NOMO-1 (cell line): ENCODE measurements at regions not wholly inside any gene's neighbourhood (a gene's known extent, or its start where the extent isn't known, plus 50 kb on each side); places are given as distances from the start of the nearest gene placed in this dataset.
"Not testable (repeated sequence)": the region's sequence is repeated elsewhere in the genome, so short reads cannot be mapped to it uniquely, and the experiment has no call there.

Experiments used
- DNase-seq, 2 experiments: peaks; one replicate each; lab custom pipeline; 2025; ENCODE audit not compliant: unreplicated experiment in 2 of 2; lab: John Stamatoyannopoulos, UW

DNA sequence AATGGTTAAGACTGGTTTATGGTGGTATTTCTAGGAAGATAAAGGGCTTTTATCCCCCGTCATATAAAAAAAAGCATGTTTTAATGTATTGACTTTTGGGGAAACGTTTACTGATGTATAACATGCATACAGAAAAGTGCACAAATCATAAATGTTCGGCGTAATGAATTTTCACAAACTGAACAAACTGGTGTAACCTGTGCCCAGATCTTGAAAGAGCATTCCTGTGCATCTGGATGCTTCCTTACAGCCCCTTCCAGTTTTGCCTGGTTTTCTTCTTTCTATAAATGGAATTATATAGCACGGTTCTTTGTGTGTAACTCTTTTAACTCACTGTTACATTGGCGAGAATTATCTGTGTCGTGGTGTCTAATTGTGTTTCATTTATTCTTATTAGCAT is 693.8 kb upstream of the TBX3 start:
- DNase-seq, result no peak

DNA sequence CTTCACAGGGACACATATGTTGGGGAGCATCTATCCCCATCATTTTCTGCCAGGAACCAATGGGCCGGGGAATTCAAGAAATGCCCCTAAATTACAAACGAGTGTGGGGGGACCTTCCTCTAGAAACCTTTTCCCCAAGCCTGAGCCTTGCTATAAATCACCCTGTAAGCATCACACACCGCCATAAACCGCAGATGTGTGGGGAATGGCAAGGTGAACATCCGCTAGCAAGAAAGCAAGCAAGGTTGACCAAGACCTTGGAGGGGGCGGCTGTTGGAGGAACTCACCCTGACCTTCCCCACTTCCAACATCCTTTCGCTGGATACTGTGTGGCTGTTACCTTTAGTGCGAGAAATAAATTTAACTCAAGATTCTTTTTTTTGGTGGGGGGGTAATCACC is 693.3 kb upstream of the TBX3 start:
- DNase-seq, result no peak

DNA sequence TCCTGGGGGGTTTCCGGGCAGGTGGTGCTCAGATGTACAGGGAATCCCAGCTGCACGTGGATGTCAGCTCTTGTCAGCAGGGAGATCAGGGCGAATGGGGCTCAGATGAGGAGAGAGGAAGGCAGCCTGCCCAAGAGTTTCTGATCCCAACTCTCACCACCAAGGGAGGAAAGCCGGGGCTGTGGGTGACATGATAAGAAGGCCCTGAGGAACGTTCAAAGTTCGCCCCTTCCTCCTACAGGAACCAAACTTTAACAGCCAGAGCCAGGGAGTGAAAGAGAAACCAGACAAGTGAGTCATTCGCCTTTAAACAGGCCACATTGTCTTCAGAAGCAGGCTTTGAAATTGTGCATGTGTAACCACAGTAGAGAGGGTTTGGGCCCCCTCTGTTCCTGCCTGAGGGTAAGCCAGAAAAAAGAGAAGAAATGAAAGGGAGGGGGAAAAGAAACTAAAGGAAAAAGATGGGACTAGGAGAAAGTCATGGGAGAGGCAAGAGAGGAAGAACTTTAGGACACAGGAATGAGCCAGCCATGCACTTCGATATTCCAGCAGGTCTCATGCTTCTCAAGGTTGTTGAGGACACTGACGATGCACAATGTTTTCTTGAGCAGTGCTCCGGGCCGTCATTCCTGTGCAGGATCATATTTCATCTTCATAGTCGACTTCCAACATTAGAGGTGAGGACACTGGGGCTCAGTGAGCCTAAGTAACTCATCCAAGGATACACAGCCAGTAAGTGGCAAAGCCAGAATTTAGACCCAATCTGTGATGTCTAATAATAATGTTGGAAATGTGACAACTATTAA is 691.4 kb upstream of the TBX3 start:
- peak; percentile 33 to 46 for DNase-seq

DNA sequence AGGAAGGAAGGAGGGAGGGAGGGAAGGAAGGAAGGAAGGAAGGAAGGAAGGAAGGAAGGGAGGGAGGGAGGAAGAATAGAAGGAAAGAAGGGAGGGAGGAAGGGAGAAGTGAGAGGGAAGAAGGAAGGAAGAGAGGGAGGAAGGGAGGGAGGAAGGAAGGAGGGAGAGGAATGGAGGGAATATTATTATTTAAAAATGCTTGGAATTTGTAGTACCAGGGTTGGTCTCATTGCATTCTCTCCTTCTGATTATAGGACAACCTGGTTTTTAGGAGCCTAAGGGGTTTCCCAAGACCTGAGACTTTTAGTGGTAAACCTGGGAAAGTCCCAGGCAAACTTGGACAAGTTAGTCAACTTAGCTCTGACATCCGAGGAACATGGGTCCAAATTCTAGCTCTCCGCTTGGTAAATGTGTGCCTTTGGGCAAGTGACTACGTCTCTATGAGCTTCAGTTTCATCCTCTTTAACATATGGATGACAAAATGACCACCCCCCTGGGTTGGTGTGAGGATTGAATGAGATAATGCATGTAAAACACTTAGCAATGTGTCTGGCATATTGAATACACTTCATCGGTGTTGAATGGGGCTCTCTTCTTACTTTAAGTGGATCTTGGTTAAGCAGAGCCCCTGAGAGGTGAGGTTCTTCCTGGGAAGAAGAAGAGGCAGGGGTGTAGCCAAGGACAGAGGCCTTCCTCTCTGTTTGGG is 690.7 kb upstream of the TBX3 start:
- DNase-seq, result no peak

DNA sequence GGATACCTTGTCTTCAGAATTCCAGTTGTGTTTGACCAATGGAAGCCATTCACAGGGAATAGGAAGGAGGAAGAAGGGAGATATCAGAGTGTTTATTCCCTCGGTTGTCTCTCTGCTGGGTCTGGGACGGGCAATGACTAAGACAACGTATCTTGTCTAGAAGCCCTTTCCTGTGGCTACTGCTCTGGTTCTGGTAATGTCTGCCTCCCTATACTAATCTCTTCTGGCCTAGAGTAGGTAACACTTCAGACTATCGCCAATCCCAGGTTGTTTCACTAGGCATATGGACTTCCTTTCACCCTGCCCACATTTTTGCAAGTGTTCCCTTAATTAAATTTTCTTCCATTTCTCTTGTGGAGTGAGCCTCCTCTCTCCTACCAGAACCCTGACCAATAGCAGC is 687.7 kb upstream of the TBX3 start:
- DNase-seq, result no peak

DNA sequence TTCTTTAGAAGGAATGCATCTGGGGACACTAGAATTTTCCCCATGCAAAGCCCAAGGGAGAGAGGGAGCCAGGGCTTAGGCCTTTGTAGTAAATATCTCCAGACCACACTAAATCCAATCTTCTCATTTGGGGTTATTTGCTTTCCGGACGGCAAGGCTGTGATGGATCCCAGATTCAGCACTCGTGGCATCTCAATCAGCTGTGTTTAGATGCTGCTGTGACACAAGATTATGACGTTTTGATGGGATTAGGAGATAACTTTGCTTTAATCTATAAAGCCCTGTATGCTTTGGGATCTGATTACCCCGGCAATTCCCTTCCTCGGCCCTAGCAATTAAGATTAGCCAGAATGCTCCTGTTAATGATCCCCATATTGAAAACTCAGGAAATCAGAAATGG is 686.7 kb upstream of the TBX3 start:
- no peak for DNase-seq

DNA sequence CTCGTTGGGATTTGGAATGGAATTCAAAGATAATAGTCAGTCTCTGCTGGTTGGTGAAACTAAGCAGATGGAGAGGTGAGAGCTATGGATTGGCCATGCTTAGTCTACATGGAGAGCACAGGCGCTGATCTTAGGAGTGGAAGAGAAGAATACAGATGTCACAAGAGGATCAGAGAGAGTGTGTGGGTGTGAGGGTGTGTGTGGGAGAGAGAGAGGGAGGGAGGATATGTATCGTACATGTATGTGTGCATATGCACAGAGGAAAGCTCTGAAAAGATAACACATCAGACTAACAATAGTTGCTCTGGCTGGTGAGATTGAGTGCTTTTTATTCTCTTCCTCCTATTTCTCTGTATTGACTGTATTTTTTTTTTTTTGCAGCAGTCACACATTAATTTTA is 686.2 kb upstream of the TBX3 start:
- DNase-seq, result no peak

DNA sequence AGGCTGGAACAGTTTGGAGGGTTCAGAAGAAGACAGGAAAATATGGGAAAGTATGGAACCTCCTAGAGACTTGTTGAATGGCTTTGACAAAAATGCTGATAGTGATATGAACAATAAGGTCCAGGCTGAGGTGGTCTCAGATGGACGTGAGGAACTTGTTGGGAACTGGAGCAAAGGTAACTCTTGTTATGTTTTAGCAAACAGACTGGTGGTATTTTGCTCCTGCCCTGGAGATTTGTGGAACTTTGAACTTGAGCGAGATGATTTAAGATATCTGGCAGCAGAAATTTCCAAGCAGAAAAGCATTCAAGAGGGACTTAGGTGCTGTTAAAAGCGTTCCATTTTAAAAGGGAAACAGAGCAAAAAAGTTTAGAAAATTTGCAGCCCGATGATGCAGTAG is 682.3 kb upstream of the TBX3 start:
- DNase-seq, result not testable (repeated sequence)

DNA sequence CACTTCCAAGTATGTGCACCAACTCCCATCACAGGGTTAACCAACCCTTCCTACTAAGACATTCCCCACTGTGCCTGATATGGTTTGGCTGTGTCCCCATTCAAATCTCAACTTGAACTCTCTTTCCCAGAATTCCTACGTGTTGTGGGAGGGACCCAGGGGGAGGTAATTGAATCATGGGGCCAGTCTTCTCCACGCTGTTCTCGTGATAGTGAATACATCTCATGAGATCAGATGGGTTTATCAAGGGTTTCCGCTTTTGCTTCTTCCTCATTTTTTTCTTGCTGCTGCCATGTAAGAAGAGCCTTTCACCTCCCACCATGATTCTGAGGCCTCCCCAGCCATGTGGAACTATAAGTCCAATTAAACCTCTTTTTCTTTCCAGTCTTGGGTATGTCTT is 681.8 kb upstream of the TBX3 start:
- not testable (repeated sequence) for DNase-seq

DNA sequence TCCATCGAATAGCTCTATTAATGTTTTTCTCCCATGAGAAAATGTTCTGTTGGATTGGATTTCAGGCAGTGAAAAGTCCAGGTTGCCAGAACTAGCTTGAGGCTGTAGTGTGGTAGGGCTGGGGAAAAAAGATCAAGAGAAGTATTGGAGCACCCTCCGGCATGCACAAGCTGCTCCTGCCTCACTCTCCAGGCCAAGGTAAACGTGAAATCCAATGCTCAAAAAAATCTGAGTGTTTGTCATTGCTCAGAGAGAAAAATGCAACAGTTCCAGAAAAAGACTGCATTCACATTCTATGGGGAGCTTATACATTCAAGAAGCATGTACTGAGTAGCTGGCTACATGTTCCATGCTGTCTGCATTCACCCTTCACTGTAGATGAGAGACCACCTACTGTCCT is 680.9 kb upstream of the TBX3 start:
- DNase-seq, result no peak

DNA sequence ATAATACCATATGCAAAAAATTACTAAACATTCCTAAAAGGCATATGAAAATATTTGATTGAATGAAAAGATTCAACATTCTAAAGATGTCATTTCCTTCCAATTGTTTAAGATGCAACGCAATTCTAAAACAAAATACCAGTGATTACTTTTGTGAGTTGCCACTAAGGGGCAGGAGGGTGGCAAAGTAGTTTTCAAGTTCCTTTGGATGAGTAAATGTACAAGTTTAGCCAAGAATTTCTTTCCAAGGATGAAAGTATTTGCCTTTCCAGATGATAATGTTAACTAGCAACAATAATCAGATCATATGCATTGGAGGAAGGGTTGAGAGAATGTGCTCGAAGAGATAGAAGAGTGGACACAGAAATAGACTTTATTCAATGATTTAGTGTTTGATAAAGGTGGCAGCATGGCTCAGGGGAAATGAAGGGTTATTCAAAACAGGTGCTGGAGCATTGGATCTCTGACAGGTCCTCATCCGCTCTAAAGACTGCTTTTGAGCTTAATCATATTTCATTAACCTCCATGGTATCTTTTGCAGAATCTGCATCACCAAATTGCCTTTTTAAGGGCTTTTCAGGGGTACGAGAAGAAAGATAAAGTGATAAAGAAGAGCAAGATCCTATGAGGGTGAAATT is 678.5 kb upstream of the TBX3 start:
- no peak for DNase-seq

DNA sequence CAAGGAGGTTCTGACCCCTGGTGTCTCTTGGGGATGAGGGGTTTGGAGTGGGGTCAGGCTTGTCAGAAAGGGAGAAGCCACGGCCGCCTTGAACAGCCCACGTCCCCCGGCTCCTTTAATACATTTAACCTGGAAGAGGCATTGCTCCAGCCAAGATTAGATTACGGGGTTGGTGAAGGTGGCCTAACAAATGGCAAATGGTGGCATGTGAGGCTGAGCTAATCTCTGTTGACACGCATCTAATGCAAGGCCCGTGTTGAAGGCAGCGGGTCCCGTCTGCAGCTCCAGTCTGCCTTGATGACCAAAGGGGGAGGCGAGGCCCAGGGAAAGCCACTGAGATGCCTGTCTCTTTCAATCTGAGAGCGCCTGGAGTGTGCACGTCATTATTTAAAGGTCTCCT is 673.7 kb upstream of the TBX3 start:
- no peak for DNase-seq

DNA sequence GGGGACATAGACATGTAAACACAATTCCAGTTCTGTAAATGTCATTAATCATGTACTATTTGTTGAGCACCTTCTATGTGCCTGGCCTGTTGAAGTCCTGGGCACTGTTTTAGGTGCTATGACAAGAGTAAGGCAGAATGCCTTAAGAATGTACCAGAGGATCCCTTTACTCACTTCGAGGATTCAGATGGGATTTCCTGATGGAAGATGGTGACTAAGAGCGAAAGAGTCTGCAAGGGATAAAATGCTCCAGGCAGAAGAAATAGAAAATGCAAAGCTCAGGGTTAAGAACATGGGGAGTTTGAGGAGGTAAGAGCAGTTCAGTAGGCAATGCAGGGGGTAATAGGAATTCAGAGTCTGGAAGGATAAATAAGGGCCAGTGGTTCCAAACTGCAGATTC is 671.3 kb upstream of the TBX3 start:
- no peak for DNase-seq

DNA sequence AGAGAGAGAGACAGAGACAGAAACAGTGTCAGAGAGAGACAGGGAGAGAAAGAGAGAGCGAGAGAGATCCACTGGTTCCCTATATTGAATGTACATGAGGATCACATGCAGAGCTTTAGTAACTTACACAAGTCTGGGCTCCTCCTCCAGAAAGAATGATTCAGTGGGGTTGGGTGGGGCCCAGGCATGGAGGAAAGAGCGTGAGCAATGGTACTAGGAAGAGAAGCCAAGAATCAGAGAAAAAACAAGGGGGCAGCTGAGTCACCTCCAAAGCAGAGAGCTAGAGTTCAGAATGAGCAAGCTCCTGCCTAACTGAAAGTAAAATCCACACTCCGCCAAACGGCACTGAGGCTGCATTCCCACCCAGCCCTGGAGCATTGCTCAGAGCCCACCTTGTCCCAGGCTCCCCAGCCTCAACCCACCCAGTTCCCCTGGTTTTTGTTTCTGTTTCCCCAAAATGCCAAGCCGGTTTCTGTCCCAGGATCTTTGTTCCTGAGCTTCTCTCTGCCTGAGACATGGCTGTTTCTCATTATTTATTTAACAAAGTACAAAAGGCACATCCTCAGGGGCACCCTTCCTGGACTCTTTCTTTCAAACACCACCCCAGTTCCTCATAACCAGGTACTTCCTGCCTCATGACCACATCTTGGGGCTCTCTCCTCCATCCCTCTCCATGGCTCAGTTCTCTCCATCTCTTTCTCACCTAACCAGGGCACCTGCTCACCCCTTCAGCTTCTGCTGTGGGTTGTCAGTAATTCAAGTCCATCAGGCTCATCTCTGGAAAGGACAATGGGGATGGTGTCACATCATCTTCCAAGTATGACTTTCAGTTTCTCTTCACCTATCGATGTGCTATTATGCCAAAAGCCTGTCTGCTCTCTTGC is 670.3 kb upstream of the TBX3 start:
- DNase-seq, result peak; percentile 74 to 87

DNA sequence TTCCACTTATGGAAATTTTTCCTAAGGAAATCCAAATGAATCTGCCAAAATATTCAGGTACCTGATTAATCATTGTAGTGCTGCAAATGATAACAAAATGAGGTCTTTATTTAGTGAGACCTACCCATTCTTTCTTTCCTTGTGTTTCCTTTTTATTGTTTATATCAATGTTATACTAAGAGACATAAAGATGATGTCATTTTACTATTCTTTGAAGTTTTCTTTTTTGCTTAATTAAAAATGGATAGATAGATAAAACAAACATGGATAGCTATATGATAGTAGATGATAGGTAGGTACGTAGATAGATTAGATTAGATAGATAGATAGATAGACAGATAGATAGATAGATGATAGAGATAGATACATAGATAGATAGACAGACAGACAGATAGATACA is 669.5 kb upstream of the TBX3 start:
- no peak for DNase-seq

DNA sequence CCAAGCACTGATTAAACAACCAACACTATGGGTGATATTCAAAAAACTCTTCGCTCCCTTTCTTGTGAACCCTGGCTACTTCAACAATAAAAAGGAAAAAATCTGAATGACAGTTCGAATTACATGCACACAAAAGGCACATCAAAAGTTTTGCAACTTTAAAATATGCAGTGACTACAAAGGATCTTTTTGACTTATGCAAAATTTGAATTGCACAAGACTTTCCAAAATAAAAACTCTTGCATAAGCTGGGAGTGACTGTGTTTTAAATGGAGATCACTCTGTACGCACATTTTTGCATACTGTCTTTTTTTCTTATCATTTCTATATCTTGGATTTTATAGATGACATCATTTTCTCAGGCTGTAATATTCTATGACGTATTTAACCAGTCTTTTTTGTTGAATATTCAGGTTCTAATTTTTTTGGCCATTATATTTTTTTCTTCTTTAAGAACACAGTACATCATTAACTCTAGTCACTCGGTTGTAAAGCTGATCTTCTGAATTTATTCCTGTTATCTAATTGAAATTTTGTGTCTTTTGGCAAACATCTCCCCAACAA is 667.6 kb upstream of the TBX3 start:
- peak; percentile 27 to 73 for DNase-seq

DNA sequence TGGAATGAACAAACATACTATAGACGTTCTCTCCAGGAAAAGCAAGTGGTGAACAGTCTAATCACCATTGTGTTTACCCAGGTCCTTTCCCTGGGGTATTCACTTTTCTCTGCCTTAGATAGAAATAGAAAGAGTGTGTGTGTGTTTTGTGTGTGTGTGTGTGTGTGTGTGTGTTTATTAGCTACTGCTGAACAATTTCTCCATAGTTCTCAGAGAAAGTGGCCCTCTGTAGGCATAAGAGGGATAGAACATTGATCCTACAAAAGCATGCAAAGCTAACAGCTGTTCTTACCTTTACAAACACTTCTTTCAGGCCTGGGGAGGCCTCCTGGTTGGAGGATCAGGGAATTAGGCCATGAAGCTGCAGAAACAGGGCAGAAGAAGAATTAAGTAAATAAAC is 665.7 kb upstream of the TBX3 start:
- no peak for DNase-seq

DNA sequence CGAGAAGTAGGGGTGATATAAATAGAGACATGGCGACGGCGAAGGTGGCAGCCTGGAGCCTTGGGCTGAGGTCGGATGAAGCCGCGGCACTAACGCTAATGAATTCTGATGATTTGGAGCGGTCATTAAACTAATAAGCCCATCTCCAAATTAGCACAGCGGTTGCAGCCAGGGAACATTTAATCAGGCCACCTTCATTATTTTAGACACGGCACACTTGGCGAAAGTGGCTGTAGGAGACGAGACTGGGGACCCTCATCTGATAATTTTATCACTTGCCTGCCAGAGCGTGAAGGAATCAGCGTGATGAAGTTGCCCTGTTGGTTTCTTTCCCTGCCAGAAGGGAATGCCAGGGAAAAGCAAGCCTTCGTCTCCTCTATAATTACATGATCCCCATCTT is 664.3 kb upstream of the TBX3 start:
- DNase-seq, result no peak

DNA sequence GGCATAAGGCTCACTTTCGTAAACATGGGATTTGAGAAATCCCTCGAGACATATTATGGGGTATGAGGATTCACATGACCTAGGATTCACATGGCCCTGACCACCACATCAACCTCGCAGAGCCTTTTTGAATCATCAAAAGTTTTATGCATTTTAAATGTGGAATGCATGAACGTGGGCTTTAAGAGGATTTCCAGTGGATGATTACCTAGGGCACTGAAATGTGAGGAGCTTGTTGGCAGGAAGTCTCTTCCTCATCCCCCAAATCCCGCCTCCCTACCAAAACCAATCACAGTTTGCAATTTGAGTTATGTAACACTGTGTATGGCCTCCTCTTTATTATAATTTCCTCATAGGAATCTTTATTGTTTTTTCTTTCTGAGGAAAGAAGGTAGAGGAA is 659.6 kb upstream of the TBX3 start:
- DNase-seq, result no peak

DNA sequence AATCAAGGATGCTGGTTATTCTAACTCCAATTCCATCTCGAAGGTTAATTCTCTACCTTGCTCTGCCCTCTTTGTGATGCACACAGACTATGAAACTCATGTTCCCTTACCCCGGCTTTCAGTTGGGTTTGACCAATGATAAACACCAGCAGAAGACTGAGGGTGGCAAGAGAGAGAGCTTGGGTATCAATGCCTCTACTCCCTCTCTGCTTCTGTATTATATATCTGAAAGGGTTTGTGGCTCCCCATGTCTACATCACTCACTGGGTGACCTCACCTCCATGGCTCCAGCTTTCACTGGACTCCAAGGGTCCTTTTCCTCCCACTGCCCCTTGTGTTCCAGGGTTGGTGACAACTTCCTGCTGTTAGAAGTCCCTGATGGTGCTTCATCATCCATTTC is 659.0 kb upstream of the TBX3 start:
- no peak for DNase-seq

DNA sequence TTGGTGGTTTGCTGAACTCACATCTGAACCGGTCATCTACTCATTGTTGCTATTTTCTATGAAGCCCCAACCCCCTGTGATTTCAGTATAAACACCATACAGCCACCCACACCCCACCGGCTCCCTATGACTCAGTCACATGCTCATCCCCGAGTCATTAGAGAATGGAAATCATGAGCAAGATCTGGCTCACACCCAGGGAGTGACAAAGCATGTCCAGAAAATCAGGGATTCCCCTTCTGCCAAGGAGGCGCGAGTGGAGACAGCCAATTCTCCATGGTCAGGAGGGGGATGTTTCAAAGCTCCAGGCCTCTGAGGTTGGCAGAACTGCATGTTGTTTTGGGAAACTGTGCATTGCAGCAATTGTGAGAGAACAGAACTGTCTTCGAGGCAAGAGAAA is 657.5 kb upstream of the TBX3 start:
- no peak for DNase-seq
